HPDE6-E6E7 (cell line): ENCODE measurements at regions not wholly inside any gene's neighbourhood (a gene's known extent, or its start where the extent isn't known, plus 50 kb on each side); places are given as distances from the start of the nearest gene placed in this dataset.
"Not testable (repeated sequence)": the region's sequence is repeated elsewhere in the genome, so short reads cannot be mapped to it uniquely, and the experiment has no call there.

Experiments used
- DNase-seq: peaks from one replicate; pipeline ENCODE4 v3.0.0; 2011; ENCODE audit warnings: missing footprints; ENCODE audit errors: extremely low spot score

GRCh38 chr10:56470701-56471100, 109.6 kb upstream of the ZWINT start:
- DNase-seq, result no peak

DNA sequence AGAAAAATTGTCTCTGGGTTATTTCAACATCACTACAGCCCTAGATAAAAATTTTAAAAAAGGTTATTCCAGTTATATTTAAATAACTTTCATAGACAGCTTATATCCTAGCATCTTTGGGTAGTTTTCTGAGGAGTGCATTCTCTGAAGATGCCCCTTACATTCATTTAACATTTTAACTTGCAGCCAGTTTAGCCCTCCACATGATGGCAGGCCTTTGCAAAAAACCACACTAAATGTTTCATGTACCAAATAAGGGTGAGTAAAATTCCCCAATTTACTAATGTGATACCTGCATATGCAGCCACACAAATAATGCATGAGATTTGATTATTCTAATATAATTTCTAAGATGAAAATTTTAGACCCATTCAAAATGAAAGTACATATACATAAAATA, 108.4 kb upstream of the ZWINT start:
- DNase-seq, result no peak

- no peak for DNase-seq
Observed at GRCh38 chr10:56466005-56466404, 104.9 kb upstream of the ZWINT start.

- DNase-seq, result peak; percentile 10
Observed at GRCh38 chr10:56449770-56450169, 88.7 kb upstream of the ZWINT start.

DNA sequence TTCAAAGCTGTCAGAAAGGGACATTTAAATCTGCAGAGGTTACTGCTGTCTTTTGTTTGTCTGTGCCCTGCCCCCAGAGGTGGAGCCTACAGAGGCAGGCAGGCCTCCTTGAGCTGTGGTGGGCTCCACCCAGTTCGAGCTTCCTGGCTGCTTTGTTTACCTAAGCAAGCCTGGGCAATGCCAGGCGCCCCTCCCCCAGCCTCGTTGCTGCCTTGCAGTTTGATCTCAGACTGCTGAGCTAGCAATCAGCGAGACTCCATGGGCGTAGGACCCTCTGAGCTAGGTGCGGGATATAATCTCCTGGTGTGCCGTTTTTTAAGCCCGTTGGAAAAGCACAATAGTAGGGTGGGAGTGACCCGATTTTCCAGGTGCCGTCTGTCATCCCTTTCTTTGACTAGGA, 86.6 kb upstream of the ZWINT start:
- not testable (repeated sequence) for DNase-seq

DNA sequence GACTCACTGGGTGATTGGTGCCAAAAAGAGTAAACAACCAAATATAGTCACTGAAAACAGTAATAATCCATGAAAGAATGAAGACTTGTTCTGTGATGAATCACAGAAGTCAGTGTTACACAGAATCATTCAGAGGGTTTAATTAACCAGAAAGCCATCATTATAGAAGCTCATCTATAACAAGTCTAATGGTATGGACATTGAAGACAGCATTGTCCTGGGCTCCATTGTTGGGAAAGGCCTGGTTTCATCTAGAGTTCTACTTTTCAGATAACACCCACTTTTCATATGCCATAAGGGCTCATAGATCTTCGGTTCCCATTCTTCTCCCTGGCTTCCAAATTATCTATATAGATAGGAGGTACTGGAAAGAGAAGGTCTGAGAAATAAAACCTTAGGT, 80.3 kb upstream of the ZWINT start:
- DNase-seq, result not testable (repeated sequence)
